Upper lobe of left lung (tissue), 6 donors: ENCODE measurements at regions not wholly inside any gene's neighbourhood (a gene's known extent, or its start where the extent isn't known, plus 50 kb on each side); places are given as distances from the start of the nearest gene placed in this dataset.

Source experiments
- ATAC-seq, 2 donors: fragments of 200-7000 bp; cut with Tn5 transposase; one replicate each; pipeline ENCODE4 v1.9.1; 2022; ENCODE audit warnings: mild to moderate bottlenecking in 2 of 2, moderate library complexity in 2 of 2; ENCODE audit not compliant: low FRiP score in 2 of 2
- DNase-seq, 2 donors: peaks; one replicate each; pipeline ENCODE4 v3.0.0-alpha.2; 2019 to 2020
- H3K27ac ChIP-seq, 4 donors: fragments of 200-600 bp; sonication (generic); one replicate each; pipeline ENCODE4 v1.5.1; 2016 to 2019
- H3K27me3 ChIP-seq, 4 donors: fragments of 200-600 bp; sonication (generic); one replicate each; pipeline ENCODE4 v1.5.1; 2017 to 2019
- H3K36me3 ChIP-seq, 4 donors: fragments of 200-600 bp; sonication (generic); one replicate each; pipeline ENCODE4 v1.5.1; 2016 to 2019
- H3K4me1 ChIP-seq, 4 donors: fragments of 200-600 bp; sonication (generic); one replicate each; pipeline ENCODE4 v1.5.1; 2018 to 2019
- H3K4me3 ChIP-seq, 4 donors: fragments of 200-600 bp; sonication (generic); one replicate each; pipeline ENCODE4 v1.5.1; 2017 to 2019; ENCODE audit warnings: mild to moderate bottlenecking in 2 of 4, moderate library complexity in 1 of 4
- H3K9me3 ChIP-seq, 4 donors: fragments of 200-600 bp; sonication (generic); one replicate each; pipeline ENCODE4 v1.5.1; 2018 to 2019
- CTCF ChIP-seq, 6 experiments: fragments of 450-650 bp in 4 of 6; fragments of 200-600 bp in 2 of 6; sonication (generic) in 2 of 6; IDR thresholded peaks; one replicate each; pipeline ENCODE4 v1.5.1; 2016 to 2019; ENCODE audit warnings: antibody characterized with exemption in 6 of 6
- EP300 ChIP-seq, 4 donors: sonication (generic); formaldehyde crosslinking; IDR thresholded peaks; one replicate each; pipeline ENCODE4 v1.5.1; 2017; ENCODE audit warnings: antibody characterized with exemption in 4 of 4, control low read depth in 2 of 4
- POLR2A ChIP-seq, 4 donors: fragments of 450-650 bp; IDR thresholded peaks; one replicate each; pipeline ENCODE4 v1.5.1; 2016 to 2017; ENCODE audit warnings: antibody characterized with exemption in 4 of 4, mild to moderate bottlenecking in 2 of 4
- POLR2AphosphoS5 ChIP-seq, 2 donors: sonication (generic); formaldehyde crosslinking; IDR thresholded peaks; one replicate each; pipeline ENCODE4 v1.5.1; 2017; ENCODE audit warnings: antibody characterized with exemption in 2 of 2
- WGBS, 2 donors: methylation state at CpG; one replicate each; pipeline ENCODE4 v1.1.5; 2017 to 2018; 5-methylcytosine and 5-hydroxymethylcytosine counted together
- donor health status: DM: no; HTN: no; CAD: no; lungs with moderate emphysema.
- donor health status: DM: no; HTN: yes; CAD: no; lungs with severe emphysema.

- ATAC-seq = no peak
- DNase-seq = no peak
- Histone ChIP-seq H3K36me3 (no peaks in the 10 kb centered on the region), H3K27me3 (no peaks in the 10 kb centered on the region), H3K9me3 (no peaks in the 10 kb centered on the region), H3K4me3 (no peak overlapping the region), H3K27ac (no peak overlapping the region), H3K4me1 (peaks cover 0 to 8% (median 3%) of the 10 kb centered on the region in 4 donors)
- WGBS, 2 donors = 81 to 84% methylated on average over 3 of the region's 3 CpGs
- TF ChIP-seq POLR2A (IDR thresholded peaks at IDR 0.05) (no peak), CTCF (IDR thresholded peaks at IDR 0.05) (no peak), EP300 (IDR thresholded peaks at IDR 0.05) (no peak)
Measured at GRCh38 chr16:49929626-49930025, 73.7 kb upstream of the ZNF423 start.

- Histone ChIP-seq H3K27me3 (no peaks in the 10 kb centered on the region), H3K27ac (no peak overlapping the region), H3K9me3 (no peaks in the 10 kb centered on the region), H3K4me3 (no peak overlapping the region), H3K36me3 (no peaks in the 10 kb centered on the region), H3K4me1 (peaks cover 0 to 8% (median 3%) of the 10 kb centered on the region in 4 donors)
- no peak for ATAC-seq
- DNase-seq = no peak
- TF ChIP-seq CTCF (IDR thresholded peaks at IDR 0.05) = no peak
- TF ChIP-seq POLR2A (IDR thresholded peaks at IDR 0.05) = no peak
- TF ChIP-seq EP300 (IDR thresholded peaks at IDR 0.05) = no peak
- TF ChIP-seq POLR2AphosphoS5 (IDR thresholded peaks at IDR 0.05) = no peak
- 79 to 82% methylated on average over 7 of the region's 7 CpGs for WGBS, 2 donors
Measured at GRCh38 chr16:49930841-49931240, 74.9 kb upstream of the ZNF423 start.

- 81 to 84% methylated on average over 5 of the region's 5 CpGs for WGBS, 2 donors
- Histone ChIP-seq H3K27ac (no peak overlapping the region), H3K4me3 (no peak overlapping the region), H3K4me1 (peaks cover 0 to 8% (median 3%) of the 10 kb centered on the region in 4 donors), H3K36me3 (no peaks in the 10 kb centered on the region), H3K9me3 (no peaks in the 10 kb centered on the region), H3K27me3 (no peaks in the 10 kb centered on the region)
- DNase-seq (no peak), ATAC-seq (no peak)
- TF ChIP-seq CTCF (IDR thresholded peaks at IDR 0.05) (no peak), POLR2AphosphoS5 (IDR thresholded peaks at IDR 0.05) (no peak), POLR2A (IDR thresholded peaks at IDR 0.05) (no peak), EP300 (IDR thresholded peaks at IDR 0.05) (no peak)
Measured at GRCh38 chr16:49931266-49931665, 75.4 kb upstream of the ZNF423 start.

GRCh38 chr16:49931916-49932315, 76.0 kb upstream of the ZNF423 start:
- no peaks in the 10 kb centered on the region for H3K9me3 ChIP-seq
- ATAC-seq = no peak
- no peak for DNase-seq

GRCh38 chr16:49932434-49932833, 76.5 kb upstream of the ZNF423 start:
- Histone ChIP-seq H3K4me3 (no peak overlapping the region), H3K4me1 (peaks cover 0 to 8% (median 3%) of the 10 kb centered on the region in 4 donors), H3K27me3 (no peaks in the 10 kb centered on the region), H3K27ac (no peak overlapping the region), H3K9me3 (no peaks in the 10 kb centered on the region), H3K36me3 (no peaks in the 10 kb centered on the region)
- TF ChIP-seq CTCF (IDR thresholded peaks at IDR 0.05) (no peak), POLR2AphosphoS5 (IDR thresholded peaks at IDR 0.05) (no peak), POLR2A (IDR thresholded peaks at IDR 0.05) (no peak), EP300 (IDR thresholded peaks at IDR 0.05) (no peak)
- WGBS, 2 donors = 45 to 63% methylated on average over 8 of the region's 8 CpGs
- no peak for DNase-seq
- no peak for ATAC-seq

More at GRCh38 chr16:49931916-49932315, 76.0 kb upstream of the ZNF423 start:
- Histone ChIP-seq H3K27ac (no peak overlapping the region), H3K36me3 (no peaks in the 10 kb centered on the region), H3K4me1 (peaks cover 0 to 8% (median 3%) of the 10 kb centered on the region in 4 donors), H3K4me3 (no peak overlapping the region), H3K27me3 (no peaks in the 10 kb centered on the region)
- WGBS, 2 donors = 85 to 98% methylated on average over 10 of the region's 10 CpGs
- TF ChIP-seq POLR2AphosphoS5 (IDR thresholded peaks at IDR 0.05) (no peak), EP300 (IDR thresholded peaks at IDR 0.05) (no peak)
